T47D (cell line): ENCODE measurements at regions not wholly inside any gene's neighbourhood (a gene's known extent, or its start where the extent isn't known, plus 50 kb on each side); places are given as distances from the start of the nearest gene placed in this dataset.
"Not testable (repeated sequence)": the region's sequence is repeated elsewhere in the genome, so short reads cannot be mapped to it uniquely, and the experiment has no call there.

Experiments used
- DNase-seq, 2 experiments: peaks; one replicate each; pipeline versions ENCODE4 v3.0.0 to v3.0.0-alpha.2; 2011 to 2012; ENCODE audit warnings: low read depth in 1 of 2, low spot score in 1 of 2
- JUND ChIP-seq: IDR thresholded peaks from 2 replicates; pipeline ENCODE4 v1.6.1; 2012; ENCODE audit warnings: low read depth
- in situ Hi-C: cut with HindIII; loops from 2 replicates; pipeline ENCODE4 v1.10.0; 2016; ENCODE audit warnings: low sequenced_read_pairs, low pct_unique_long_range_greater_than_20kb

DNA sequence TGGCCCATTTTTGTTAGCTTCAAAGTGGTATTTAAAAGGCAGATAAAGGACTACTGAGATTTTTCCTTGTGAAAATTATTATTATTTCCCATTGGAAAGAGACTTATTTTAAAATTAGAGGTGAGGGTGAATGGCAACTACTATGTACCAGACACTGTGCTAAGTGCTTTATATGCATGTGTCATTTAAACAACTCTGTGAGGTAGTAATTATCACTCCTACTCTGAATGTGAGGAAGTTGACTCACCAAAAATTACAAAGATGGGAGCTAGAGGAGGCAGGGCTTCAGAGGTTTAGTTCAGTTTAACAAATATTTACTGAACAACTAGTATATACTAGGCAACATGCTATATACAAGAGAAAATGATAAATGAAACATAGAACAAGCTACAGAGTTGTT is 78.2 kb downstream of the MSL3 start:
- no peak for TF ChIP-seq JUND
- in situ Hi-C loops: no loop called here
- DNase-seq: no peak

DNA sequence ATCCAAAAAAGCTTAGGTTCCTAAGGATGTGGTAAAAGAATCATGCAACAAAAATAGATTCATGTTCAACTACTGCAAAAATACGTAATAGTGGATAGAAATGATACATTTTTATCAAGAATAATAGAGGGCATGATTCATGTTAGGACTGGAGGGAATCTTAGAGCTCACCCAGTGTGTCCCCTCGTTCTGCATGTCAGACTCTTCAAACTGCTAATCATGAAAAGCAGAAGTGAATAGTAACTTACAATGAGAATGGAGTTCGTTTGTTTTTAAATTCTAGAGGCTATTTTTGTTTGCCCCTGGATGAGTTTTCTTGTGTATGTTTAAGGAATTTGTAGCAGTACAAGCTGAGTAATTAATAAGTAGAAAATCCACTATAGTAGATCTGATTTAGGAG is 79.4 kb downstream of the MSL3 start:
- in situ Hi-C loops: no loop called here
- no peak for DNase-seq
- no peak for TF ChIP-seq JUND

DNA sequence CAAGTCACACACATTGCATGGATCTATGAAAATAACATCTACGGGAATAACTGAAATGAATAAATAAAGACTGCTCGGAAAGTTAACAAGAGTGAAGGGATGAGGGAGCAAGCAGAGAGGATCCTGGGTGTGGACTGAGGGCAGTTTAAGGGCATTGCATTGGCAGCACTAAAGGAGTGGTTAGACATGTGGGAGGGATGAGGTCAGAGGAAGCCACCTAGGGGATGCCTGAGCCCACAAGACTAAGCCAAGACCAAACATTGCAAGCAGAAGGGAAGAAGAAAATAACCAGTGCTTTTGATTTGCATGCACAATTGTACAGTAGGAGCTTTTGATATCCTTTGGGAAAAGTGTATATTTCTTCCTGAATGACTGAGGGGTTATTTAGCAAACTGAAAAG is 106.1 kb downstream of the MSL3 start:
- in situ Hi-C loops: no loop called here
- TF ChIP-seq JUND: no peak
- no peak for DNase-seq

DNA sequence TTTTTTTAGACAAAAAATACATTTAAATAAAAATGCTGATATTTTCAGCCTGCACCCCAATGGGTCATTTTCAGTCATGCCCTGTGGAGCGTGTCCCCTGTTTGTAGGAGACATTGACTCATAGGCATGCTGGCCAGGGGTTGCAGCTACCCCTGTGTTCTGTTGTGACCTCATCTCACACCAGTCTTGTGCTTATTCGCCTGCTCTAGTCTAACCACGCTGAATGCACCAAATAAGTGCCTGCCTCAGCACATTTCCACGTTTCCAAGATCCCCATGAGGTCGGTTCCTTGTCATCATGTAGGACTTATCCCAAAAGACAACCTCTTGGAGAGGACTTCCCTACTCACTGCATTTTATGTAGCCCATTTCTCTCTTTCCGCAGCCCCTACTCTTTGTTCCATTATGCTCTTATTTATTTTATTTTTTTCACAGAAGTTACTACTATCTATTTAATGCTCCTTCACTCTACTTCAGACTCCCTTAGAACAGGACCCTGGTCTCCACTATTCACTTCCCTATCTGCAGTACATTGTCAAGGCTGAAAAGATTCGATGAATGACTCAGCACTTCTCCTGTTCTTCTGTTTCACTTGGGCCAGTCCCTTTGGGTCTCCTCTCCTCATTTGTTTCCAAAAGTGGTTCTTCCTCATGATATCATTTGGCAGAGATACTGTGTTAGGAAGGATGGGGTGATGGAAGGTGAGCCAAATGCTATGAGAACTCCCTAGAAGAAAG is 109.7 kb downstream of the MSL3 start:
- in situ Hi-C loops: no loop called here
- TF ChIP-seq JUND: no peak
- DNase-seq: no peak

DNA sequence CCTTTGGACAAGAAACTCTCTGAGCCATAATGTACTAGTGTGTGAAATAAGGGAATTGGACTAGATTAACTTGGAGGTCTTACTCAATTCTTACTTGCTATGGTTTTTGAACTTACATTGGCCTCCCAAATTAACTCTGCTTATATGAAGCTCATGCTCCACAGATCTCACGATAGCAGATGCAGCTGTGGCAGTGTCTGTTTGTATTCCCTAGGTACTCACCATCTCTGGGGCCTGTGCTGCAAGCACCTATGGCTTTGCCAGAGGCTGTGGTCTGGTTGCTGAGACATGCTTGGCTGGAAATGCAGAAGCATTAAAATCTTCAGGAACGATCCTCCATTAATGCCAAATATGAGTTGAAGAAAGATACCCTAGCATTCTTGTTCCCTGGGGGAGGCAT is 112.8 kb downstream of the MSL3 start:
- DNase-seq: no peak
- no peak for TF ChIP-seq JUND
- in situ Hi-C loops: no loop called here

DNA sequence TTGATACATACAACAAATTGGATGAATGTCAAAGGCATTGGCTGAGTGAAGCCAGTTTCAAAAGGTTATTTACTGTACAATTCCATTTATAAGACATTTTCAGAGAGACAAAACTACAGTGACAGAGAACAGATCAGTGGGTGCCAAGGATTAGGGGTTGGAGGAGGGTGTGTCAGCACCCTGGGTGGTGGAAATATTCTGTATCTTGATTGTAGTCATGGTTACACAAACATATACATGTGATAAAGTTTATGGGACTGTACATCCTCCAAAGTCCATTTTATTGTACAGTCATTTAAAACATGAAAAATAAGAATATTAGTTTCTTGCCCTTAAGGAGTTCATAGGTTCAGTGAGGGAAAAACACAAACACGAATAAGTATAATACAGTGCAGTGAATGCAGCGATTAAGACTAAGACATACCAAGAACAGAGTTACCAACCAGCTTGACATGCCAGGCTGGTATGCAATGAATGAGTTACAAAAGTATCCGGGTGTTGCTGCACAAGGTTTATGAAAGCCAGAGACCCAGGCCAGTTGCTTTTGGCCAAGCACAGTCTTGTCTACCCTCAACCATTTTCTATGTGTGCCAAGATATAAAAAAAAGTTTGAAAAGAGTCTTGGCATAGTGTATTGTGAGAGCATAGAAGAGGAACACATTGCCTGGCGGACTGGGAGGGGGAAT is 123.6 kb downstream of the MSL3 start:
- in situ Hi-C loops: no loop called here
- no peak for DNase-seq
- TF ChIP-seq JUND: no peak

DNA sequence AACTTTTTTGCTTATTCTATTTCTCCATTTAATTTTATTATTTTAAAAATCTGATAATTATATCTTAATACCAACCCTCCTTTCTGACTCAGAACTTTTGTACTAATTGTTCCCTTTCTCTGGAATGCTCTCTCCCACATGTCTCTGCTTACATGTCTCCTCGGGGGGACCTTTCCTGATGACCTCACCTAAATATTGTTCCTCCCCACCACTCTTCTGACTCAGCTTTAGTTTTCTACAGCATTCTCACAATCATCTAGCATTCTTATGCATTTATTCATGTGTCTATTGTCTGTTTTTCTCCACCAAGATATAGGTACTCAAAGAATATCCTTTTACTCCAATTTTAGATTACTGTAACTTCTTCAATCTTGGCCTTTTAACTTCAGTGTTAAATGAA is 128.7 kb downstream of the MSL3 start:
- in situ Hi-C loops: no loop called here
- DNase-seq: no peak
- no peak for TF ChIP-seq JUND

DNA sequence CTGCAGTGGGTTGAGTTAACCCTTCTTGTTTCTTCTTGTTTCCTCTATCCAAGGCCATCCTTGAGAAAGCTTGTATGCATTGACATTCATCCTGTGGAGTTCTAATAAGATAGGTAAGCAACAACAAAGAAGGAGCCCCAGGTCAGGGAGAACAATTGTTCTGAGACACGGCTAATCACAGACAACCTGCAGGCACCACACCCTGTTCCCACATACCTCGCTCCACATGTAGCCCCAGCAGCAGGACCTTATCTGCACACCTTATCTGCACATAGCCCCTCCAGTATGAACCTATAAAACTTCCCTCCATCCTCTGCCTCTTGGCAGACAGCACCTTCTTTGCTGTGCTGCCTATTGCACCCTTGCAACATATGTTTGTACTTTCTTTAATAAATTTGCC is 129.1 kb downstream of the MSL3 start:
- DNase-seq: no peak
- in situ Hi-C loops: no loop called here
- no peak for TF ChIP-seq JUND

DNA sequence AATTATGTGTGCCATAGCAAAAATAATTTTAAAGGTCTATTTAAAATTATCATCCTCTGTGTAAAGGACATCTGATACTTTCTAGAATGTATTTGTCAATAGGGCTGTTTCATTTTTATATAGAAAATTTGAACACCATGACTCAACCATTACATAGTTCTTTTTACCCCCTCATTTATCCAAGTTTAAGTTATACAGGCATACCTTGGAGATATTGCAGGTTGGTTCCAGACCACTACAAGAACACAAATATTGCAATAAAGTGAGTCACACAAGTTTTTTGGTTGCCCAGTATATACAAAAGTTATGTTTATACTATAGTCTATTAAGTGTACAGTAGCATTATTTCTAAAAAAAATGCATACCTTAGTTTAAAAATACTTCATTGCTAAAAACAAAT is 130.4 kb downstream of the MSL3 start:
- TF ChIP-seq JUND: no peak
- DNase-seq: no peak
- in situ Hi-C loops: no loop called here

DNA sequence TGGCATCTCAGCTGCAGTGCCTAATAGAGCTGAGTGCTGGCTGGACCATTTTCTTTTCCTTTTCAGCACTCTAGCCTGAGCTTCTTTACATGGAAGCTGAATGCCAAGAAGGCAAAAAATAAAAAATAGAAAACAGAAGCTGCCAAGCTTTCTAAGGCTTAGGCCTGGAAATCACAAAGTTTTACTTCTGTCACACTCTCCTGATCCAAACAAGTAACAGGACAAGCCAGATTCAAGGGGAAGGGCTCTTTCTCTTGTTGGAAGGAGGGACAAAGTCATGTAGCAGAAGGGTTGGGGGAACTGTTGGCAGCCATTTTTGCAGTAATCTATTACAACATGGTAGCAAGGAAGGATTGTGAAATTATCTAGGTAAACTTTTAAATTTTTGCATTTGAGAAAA is 131.8 kb downstream of the MSL3 start:
- no peak for TF ChIP-seq JUND
- in situ Hi-C loops: no loop called here
- DNase-seq: no peak

DNA sequence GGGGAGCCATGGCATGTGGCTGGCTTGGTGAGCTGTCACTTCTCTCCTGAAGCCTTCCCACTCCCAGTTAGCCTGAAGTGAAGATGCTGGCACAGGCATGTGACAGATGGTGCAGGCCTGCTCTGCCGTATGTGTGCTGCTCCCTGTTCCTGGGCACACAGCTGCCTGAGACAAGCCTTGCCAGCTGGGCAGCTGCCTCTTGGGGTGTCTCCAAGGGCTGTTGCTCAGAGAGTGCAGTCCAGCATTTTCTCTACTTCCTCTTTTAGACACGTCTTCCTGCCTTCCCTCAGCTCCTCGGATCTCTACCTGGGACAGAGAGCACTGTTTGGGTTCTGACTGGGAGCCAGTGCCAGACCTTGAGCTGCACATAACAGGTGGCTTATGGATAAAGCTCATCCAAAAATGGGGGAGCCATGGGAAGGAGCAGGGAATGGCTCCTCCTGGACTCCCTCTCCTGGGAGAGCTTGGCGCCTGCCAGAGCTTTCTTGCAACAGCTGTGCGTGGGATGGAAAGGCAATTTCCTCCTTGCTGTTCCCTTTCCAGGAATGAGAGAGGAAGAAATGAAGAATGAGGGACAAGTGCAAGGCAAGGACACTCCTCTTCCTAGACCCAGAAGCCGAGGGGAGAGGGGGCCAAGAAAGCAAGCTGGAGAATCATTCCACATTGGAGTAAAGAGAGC is 132.9 kb downstream of the MSL3 start:
- no peak for DNase-seq
- in situ Hi-C loops: no loop called here
- no peak for TF ChIP-seq JUND

DNA sequence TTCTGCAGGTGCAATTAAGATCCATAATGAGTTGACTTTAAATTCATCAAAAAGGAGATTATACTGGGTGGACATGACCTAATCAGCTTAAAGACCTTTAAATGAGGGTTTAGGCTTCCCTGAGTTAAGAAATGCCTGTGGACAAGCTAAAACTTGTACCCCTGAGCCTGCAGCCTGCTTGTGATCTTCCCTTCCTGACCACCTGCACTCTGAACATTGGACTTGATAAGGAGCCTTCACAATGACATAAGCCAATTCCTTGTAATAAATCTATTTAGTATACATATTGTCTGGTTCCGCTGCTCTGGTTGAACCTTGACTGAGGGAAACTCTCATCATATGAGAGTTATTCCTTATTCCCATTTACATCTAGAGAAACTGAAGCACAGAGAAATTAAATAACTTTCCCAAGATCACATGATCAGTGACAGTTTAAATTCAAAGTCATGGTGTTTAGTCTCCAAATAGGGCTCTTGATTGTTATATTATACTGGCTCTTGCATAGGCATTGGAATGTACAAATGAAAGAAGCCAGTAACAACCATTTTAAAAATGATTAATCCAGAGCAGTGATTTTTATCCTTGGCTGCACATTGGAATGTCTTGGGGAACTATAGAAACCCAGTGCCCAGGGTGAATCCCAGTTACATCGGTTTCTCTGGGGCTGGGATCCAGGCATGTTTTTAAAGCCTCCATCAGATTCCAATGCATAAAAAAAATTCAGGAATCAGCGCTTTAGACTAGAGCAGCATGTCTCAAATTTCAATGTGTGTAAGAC is 136.1 kb downstream of the MSL3 start:
- DNase-seq: no peak
- no peak for TF ChIP-seq JUND
- in situ Hi-C loops: no loop called here

DNA sequence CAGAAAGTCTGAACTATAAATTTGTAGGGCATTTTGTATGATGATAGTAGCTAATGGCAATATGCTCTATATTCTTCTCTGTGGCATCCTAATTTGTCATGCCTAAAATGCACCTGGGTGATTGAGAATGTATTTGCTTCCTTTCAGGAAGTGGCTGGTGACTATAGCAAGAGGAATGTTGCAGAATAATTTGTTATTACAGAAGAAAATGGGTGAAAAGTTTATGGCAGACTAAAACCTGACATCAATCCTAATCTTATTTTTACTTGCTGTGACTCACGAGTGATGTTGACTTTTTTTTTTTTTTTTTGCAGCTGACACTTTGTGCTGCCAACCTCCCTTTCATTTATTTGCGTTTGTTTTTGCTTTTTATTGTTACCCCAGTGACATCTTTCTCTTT is 141.1 kb downstream of the MSL3 start:
- in situ Hi-C loops: no loop called here
- no peak for TF ChIP-seq JUND
- DNase-seq: no peak

DNA sequence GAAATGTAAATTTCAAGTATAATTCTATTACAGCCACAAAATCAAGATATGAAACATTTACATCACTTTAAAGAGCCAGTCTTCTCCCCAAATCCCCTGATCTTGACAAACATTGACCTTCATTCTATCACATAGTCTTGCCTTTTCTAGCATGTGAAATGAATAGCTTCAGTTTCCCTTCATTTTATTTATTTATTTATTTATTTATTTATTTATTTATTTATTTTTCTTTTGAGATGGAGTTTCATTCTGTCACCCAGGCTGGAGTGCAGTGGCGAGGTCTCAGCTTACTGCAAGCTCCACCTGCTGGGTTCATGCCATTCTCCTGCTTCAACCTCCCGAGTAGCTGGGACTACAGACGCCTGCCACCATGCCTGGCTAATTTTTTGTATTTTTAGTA is 147.9 kb downstream of the MSL3 start:
- in situ Hi-C loops, DNase-seq: not testable (repeated sequence)
